HPDE6-E6E7 (cell line): ENCODE measurements at regions not wholly inside any gene's neighbourhood (a gene's known extent, or its start where the extent isn't known, plus 50 kb on each side); places are given as distances from the start of the nearest gene placed in this dataset.
A peak's percentile ranks its signal among the peaks of the same experiment; 100 is the strongest.

ENCODE experiments used
- DNase-seq: peaks from one replicate; pipeline ENCODE4 v3.0.0; 2011; ENCODE audit warnings: missing footprints; ENCODE audit errors: extremely low spot score

DNA sequence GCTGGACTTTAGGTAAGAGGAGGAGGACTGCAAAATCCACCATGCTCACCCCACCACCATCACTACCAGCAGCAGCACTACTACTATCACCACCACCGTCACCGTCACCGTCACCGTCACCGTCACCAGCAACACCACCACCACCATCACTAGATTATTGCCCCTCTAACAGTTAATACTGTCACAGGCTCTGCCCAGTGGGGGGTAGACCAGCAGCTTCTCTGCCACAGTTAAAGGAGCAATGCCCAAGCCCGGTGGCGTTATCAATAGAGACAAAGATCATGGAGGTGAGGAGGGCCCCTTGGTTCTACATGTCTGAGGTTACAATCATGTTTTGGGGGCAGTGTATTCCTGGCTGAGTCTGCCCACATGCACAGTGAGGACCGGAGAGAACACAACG lies 184.4 kb upstream of the DYNLRB2 start:
- DNase-seq: no peak

DNA sequence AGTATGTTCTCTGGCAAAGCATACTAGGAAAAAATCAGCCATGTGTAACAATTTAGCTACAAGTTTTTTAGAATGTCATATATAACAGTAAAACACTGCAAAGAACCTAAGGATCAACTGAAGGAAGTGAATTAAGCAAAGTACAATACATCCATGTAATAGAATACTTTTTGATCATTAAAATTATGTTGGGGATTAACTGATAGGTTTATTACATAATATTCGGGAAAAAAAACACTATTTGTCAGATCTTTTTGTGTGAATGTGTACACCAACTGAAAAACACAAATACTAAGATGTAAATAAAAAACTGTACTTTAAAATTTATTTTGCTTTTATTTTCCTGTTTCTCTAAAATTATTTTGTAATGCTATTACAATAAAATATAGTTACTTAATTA lies 185.5 kb upstream of the DYNLRB2 start:
- no peak for DNase-seq

DNA sequence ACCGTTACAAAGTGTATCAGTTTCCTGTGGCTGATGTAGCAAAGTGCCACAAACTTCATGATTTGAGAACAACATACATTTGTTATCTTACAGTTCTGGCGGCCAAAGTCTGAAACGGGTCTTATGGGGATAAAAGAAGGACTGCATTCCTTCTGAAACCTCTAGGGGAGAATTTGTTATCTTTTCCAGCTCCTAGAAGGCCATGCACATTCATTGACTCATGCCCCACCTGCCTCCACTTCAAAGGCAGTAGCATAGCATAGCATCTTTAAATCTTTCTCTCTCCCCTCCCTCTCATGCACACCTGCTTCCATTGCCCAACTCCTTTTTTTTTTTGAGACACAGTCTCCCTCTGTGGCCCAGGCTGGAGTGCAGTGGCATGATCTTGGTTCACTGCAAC lies 190.7 kb upstream of the DYNLRB2 start:
- DNase-seq: no peak

DNA sequence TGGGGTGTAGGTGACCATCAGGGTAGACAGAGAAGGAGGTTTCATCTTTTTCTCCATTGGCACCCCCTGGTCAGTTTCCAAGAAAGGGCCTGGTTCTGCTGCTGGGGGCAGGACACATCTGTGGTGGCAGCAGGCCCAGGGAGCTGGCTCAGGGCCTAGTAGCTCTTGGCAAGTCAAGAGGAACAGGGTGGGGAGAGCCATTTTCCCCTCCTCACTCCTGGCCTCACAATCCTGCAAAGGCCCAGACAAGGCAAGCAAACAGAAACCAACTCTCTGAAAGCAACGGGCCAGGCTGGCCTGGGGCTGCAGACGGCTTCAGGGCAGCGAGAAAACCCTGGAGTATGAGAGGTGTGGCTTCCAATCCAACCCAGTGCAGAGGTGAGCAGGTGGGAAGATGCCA lies 192.9 kb upstream of the DYNLRB2 start:
- DNase-seq: no peak

DNA sequence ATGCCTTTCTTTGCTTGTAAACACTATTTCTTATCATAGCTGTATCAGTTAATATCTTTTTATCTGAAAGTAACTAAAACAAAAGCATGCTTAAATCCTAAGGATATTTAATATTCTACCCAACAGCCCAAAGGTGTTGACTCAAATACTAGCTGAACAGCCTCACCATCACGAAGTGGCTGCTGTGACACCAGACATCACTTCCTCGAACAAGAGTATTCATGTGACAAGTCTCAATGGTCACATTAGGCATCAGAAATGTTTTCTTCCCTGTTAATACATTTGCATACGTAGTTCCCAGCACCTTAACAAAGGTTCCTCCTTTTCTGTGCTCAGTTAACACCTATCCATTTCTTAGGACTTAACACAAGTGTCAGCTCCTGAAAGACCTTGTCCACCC lies 193.8 kb upstream of the DYNLRB2 start:
- DNase-seq: no peak

DNA sequence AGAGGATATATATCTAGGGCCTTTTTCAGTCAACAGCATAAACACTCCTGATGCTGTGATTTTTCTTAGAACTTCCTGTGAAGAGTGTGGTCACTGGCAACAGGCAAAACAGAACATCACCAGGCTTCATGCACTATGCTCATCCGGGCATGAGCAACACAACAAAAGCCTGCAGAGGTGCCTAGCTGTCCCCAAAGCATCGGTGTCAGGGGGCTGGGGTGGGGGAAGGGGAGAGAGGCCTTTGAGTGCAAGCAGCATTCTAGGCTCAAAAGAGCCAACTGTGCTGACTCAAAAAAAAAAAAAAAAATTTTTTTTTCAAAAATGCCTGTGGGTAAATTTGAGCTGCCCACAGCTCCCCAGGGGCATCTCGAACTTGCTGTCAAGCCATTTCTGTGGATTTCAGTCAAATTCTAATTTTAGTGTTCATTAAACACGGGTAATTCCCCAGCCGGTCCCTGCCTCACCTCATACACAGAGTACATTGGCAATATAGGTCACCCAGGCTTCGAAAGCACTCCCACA lies 194.6 kb upstream of the DYNLRB2 start:
- DNase-seq: no peak

DNA sequence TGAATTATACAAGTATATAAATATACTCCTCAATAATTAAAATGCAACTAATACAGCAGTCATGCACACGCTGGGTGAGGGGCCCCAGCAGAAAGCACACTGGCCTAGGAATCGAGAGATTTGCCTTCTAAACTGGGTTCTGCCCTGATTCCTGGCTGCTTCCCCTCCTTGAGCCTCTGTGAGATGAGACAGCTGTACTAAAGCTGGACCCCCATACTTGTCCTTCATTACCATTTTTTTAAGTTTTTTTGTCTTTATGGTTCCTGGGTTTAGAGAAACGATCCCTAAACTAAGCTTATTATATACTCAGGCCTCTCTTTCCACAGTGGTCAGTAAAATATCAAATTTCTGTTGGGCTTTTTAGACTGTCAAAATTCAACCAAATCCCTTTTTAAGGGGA lies 195.1 kb upstream of the DYNLRB2 start:
- no peak for DNase-seq

DNA sequence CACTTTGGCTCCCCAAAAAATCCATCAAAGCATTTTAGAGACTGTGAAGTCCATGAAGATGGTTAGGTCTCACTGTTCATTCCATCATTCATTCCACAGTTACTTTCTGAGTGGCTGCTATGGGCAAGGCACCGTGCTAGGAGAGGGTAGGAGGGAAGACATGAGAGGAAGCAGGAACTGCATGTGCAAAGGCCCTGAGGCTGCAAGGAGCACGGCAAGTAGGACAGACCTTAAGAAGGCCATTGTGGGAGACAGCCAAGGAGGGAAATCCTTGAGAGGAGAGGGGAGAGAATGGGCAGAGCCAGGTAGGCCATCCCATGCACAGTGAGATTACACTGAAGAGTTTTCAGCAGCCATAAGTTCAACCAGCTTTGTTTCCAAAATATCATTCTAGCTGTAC lies 196.2 kb upstream of the DYNLRB2 start:
- no peak for DNase-seq

DNA sequence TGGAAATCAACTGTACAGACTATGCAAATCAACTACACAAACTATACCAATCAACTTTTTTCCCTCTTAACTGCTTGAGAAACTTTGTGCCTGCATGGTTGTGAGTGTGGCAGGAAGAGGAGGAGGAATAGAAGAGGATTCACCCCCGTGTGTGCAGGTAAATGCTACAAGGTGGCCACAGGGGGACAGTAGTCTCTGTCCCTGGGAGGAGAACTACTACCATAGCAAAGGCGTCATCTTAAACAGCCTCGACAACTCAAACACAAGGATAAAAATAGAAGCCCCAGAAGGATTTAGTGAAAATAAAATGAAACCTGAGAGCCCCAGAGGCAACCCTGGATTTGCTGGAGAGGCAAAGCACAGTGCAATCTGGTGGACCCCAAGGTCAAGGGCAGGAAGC lies 199.5 kb upstream of the DYNLRB2 start:
- no peak for DNase-seq

DNA sequence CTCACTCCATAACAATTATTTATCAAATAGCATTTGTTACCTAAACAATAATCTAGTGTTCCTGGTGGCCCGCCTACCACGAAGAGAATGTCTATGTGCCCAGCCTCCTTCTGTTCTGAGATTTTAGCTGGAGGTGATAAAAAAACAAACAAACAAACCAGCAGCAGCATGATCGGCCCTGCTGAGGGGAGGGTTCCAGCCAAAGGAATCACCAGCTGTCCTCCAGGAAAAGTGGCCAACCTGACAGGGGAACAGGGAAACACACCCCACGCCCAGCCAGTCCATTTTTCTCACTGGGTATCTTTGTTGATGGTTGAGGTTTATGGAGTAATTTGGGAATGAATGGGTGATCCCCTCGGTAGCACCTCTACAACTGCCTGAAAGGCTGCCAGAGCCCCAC lies 203.0 kb upstream of the DYNLRB2 start:
- DNase-seq: no peak

DNA sequence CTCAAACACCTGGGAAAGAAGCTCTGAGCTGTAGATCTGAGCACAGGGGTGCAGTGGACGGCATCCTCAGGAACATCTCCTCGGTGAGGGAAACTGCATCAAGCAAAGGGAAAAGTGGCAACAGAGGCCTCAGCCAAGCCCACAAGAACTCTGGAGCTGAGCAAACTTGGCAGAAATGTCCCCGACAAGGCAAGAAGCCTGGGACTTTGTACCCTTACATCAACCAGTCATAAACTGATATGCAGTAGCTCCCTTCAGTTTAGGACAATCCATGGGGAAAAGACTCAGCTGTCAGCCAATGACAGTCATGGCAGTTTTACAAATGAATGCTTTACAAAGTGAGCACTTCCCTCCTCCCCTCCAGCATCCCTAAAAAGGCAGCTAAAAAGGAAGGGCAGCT lies 210.0 kb upstream of the DYNLRB2 start:
- DNase-seq: no peak

DNA sequence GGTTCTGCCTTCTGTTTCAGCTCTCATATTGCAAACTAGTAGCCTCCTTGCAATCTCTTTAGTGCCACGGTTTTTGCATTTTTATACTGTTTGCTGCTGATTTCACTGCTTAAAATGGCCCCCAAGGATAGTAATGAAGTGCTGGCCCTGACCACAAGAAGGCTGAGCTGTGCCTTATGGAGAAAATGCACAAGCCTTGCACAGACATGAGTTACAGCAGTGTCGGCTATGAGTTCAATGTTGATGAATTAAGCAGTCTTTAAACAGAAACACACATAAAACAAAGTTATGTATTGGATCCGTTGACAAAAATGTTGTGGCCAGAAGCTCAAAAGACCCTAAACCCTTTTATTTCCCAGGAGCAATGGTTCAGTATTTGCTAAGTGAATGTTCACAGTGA lies 210.6 kb upstream of the DYNLRB2 start:
- no peak for DNase-seq

DNA sequence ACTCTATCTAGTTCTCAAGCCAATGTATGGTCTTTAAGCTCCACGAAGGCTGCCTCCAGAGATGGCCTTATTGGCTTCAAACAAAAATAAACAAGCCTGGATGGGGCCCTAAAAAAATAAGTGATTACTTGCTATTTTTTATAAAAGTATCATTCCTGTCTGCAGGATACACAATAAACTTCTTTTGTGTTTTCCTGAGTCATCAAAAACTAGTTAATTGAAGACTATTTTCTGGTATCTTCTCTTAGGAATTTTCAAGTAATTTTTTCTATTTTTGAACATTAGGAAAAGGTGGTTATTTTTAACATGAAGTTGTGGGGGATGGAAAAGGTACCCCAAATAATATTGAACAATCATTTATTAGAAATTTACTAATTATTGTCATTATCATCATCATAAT lies 213.1 kb upstream of the DYNLRB2 start:
- DNase-seq: no peak

DNA sequence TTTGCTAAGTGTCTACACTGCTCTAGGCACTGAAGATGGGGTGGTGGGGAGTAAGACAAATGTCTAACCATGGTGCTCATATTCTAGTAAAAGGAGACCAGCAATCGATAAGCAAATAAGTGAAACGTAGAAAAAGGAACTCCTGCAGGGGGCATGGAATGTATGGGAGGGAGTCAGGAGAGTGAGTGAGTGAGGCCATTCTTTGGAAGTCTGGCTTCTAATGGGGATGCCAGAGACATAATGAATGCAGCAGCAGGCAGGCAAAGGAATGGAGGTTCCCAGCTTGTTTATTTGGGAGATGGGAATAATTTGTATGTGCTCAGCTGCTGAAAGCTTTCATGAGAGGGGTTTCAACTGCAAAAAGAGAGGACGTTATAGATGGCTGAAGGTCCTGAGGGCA lies 216.4 kb upstream of the DYNLRB2 start:
- DNase-seq: no peak

DNA sequence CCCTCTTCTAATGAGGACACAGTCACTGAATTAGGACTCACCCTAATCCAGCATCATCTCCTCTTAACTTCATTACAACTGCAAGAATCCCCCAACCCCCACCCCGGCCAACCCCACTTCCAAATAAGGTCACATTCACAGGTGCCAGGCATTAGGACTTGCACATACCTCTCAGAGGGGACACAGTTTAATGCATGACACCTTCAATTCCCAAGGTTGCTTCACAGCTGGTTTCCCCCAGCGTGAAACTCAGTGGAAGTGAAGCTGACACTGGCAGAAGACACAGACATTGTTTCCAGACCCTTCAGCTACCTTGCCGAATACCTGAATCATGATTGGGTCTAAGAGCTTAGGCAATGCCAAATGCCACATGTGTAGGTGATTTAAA lies 217.0 kb upstream of the DYNLRB2 start:
- DNase-seq: no peak

DNA sequence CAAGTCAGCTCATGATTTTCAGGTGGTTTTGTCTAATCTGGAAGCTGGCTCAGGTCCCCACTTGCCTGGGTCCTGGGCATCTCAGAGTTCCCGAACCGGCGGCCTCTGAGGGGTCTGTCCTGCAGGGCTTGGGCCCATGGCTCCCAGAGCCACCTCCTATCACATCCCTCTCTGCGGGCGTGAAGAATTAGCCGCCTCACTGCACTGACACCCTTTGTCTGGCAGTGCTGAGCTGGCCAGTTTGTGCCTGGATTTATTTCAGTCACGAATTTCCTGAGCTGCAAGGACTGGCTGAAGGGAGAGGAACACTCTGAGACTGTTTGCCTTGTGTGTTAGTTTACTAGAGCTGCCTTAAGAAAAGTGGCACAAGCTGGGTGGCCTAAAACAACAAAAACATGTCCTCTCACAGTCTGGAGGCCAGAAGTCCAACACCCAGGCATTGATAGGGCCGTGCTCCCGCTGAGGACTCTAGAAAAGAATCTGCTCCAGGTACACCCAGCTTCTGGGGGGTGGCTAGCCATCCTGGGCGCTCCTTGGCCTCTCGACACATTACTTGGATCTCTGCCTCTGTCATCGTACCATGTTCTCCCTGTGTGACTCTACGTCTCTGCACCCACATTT lies 217.5 kb upstream of the DYNLRB2 start:
- no peak for DNase-seq

DNA sequence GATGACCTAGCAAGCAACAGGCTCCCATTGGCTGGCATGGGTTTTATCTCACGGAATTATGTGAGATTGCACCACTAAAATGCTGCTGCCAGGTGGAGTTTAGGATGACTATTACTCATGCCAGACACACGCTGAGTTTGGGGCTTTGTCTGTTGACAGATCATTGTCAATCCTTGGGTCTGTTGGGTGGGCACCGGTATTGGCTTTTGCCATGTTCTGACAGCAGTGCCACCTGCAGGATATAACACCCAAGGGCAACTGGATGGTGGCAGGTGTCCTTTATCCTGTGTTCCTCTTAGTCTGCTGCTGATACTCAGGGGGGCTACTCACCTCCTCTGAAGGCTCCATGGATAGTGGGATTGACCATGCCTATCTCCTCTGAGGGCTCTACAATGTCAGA lies 221.6 kb upstream of the DYNLRB2 start:
- DNase-seq: peak; percentile 37

DNA sequence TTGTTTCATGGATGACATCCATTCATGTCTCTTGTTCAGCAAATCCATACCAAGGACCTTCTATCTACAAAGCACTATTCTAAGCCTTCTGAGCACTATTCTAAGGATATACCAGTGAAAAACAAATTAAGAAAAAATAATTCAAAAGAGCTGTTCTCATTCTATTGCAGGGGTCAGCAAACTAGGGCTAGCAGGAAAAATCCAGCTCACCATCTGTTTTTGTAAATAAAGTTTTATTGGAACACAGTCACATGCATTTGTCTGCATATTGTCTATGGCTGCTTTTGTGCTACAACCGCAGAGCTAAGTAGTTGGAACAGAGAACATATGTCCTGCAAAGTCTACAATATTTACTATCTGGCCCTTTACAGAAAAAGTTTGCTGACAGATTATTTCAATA lies 222.7 kb upstream of the DYNLRB2 start:
- DNase-seq: no peak

DNA sequence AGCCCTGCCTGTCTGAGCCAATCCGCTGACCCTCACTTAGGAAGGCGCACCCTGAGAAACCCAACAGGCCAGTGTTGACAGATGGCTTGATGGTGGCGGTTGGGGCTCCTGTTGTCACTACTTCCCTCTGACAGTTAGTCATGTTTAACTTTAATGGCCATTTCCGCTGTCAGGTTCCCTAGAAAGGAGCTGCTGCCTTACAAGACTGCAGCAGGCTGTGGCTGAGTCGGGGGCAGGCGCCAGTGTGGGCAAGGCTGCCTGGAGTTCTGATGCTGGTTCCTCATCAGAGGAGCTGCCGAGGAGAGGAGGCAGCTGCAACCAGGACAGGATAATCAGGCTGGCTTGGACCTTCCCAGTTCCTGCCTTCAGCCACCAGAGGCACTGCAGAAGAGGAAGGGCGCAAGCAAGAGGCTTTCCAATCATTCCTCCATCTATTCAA lies 223.2 kb upstream of the DYNLRB2 start:
- DNase-seq: no peak

DNA sequence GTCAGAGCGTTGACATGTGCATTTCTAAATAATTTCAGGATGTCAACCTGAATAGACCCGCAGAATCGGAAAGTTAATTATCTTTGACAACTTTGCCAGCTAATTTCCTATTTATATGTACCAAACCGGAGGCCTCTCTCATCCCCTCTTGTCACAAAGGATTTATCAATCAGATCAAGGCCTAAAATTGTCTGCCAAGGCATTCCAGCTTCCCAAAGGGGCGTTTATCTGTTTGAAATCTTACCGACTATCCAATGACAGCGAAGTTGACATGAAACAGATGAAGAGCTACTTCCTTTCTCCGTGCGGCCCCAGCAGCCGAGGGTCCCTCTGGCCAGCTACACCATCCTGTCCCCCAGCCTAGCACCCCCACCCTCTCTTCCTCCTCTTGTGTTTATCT lies 223.7 kb upstream of the DYNLRB2 start:
- no peak for DNase-seq

DNA sequence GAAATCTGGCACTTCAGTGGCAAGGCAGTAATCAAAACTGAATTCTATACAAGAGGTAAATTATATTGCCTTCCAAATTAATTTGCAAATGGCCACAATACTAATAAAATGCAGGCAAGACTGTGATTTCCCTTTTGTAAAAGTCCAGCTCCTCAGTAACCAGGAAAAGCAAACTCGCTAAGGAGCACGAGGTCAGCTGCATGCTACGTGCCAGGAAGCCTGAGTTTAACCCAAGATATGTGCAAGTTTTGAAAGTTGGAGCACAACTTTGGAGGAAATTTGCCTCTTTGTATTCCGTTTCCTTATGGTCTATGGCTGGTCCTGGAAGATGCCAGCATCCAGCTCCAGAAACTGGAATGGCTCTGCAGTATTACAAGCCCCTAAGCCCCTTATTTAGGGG lies 226.8 kb upstream of the DYNLRB2 start:
- DNase-seq: no peak

DNA sequence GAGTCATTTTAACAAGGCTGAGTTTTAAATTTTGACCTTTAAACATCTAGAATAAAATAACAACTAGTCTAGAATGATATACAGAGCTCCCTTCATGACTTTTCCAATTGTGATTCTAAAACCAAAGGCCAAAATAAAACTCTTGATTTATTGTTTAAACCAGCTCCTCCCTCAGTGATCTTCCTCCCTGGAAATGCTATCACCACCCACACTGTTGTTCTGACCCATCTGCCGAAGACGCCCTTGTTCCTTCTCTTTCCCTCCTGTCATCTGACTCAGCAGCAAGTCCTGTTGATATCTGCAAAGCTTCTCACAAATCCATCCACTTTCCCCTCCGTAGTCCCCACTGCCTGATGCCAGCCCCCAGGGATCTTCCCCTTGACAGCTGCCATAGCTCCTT lies 231.6 kb upstream of the DYNLRB2 start:
- DNase-seq: no peak

DNA sequence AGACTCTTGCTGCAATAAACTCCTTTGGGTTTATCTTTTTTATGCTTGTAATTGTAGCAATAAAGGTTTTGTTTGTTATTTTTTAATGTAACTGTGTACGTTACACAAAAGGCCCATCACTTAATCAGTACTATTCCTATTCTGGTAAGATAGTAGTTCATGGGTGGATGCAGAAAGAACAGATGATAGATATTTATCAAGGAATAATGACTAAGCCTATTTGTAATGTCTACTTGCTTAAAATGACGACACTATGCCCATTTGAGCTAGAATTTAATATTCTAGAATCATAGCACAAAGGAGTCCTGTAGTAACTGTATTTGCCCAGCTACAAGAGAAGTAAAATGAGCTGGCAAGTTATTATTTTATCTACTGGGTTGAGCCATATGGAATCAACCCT lies 235.4 kb upstream of the DYNLRB2 start:
- no peak for DNase-seq

DNA sequence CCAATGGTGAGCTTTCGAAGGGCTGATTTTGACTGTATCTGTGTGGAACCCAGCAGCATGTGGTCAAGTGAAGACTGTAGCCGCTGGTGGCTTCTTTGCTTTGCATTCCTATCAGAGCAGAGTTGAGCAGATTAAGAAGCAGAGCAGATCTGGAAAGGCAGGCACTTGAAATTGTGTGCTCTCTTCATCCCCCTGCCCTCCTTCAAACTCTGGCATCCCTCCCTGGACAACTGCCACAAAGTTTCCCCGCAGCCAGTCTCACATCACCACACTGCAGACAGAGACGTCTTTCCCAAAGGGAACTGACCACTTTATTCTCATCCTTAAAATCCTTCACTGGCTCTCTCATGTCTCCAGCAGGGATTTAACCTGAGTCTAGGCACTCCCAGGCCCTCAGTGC lies 237.1 kb upstream of the DYNLRB2 start:
- DNase-seq: no peak
